ENCODE measurements at regions not wholly inside any gene's neighbourhood (a gene's known extent, or its start where the extent isn't known, plus 50 kb on each side); places are given as distances from the start of the nearest gene placed in this dataset.

GRCh38 chr9:126069400-126069955, 257.2 kb upstream of the MVB12B start:
- TF ChIP-seq CTCF (conservative IDR thresholded peaks at IDR 0.05) (no peak), ZFX (IDR thresholded peaks at IDR 0.05) (no peak)

Measured in C4-2B (cell line).